SK-N-MC (cell line): ENCODE measurements at regions not wholly inside any gene's neighbourhood (a gene's known extent, or its start where the extent isn't known, plus 50 kb on each side); places are given as distances from the start of the nearest gene placed in this dataset.

Source experiments
- DNase-seq: peaks from one replicate; pipeline ENCODE4 v3.0.0-alpha.2; 2011; ENCODE audit warnings: low read depth, low spot score
- H3K27ac ChIP-seq: fragments of 200-600 bp; sonication (generic); 2 replicates; pipeline ENCODE4 v1.5.1; 2016; ENCODE audit warnings: mixed run types
- H3K36me3 ChIP-seq: fragments of 200-600 bp; sonication (generic); 2 replicates; pipeline ENCODE4 v1.6.1; 2017; ENCODE audit warnings: antibody characterized with exemption, low read length, mixed read lengths; ENCODE audit not compliant: insufficient read depth
- H3K4me3 ChIP-seq: fragments of 200-600 bp; sonication (generic); 2 replicates; pipeline ENCODE4 v1.5.1; 2016
- H3K9ac ChIP-seq: fragments of 200-600 bp; sonication (generic); 2 replicates; pipeline ENCODE4 v1.8.0; 2017; ENCODE audit warnings: mixed run types, mixed read lengths; ENCODE audit not compliant: insufficient read length
- H3K9me3 ChIP-seq: fragments of 200-600 bp; sonication (generic); 2 replicates; pipeline ENCODE4 v1.6.1; 2017; ENCODE audit warnings: low read depth, mild to moderate bottlenecking, antibody characterized with exemption, low read length, moderate library complexity, mixed read lengths
- EZH2 ChIP-seq: fragments of 200-600 bp; sonication (generic); IDR thresholded peaks from one replicate; pipeline ENCODE4 v1.6.1; 2017; ENCODE audit warnings: antibody characterized with exemption
- FOXP2 ChIP-seq: optimal IDR thresholded peaks from 2 replicates; pipeline ENCODE3; 2011; ENCODE audit warnings: mild to moderate bottlenecking, moderate library complexity; ENCODE audit not compliant: insufficient read depth; ENCODE audit errors: extremely low read length, control extremely low read depth
- POLR2AphosphoS5 ChIP-seq: IDR thresholded peaks from 2 replicates; pipeline ENCODE4 v1.6.1; 2012; ENCODE audit warnings: mild to moderate bottlenecking, low read depth, low read length, borderline replicate concordance

- DNase-seq = no peak
- Histone ChIP-seq H3K27ac (no peak overlapping the region), H3K36me3 (no peaks in the 10 kb centered on the region), H3K9me3 (no peaks in the 10 kb centered on the region), H3K9ac (no peak overlapping the region), H3K4me3 (no peak overlapping the region)
- TF ChIP-seq EZH2 = no peak
- no peak for TF ChIP-seq POLR2AphosphoS5
- TF ChIP-seq FOXP2 = no peak
Observed at GRCh38 chr9:113660196-113660595, 196.7 kb downstream of the RGS3 start.

GRCh38 chr9:113661074-113661473 is 197.5 kb downstream of the RGS3 start:
- no peak for TF ChIP-seq EZH2
- TF ChIP-seq POLR2AphosphoS5 = no peak
- TF ChIP-seq FOXP2 = no peak
- Histone ChIP-seq H3K27ac (no peak overlapping the region), H3K9ac (no peak overlapping the region), H3K9me3 (no peaks in the 10 kb centered on the region), H3K4me3 (no peak overlapping the region), H3K36me3 (no peaks in the 10 kb centered on the region)
- DNase-seq = no peak

GRCh38 chr9:113664181-113664875 is 200.8 kb downstream of the RGS3 start:
- no peak overlapping the region for H3K9ac ChIP-seq
- no peak overlapping the region for H3K4me3 ChIP-seq
- no peaks in the 10 kb centered on the region for H3K36me3 ChIP-seq
- TF ChIP-seq POLR2AphosphoS5 (no peak), FOXP2 (no peak), EZH2 (no peak)
- H3K27ac ChIP-seq = no peak overlapping the region
- no peaks in the 10 kb centered on the region for H3K9me3 ChIP-seq
- no peak for DNase-seq

- no peak for DNase-seq
Observed at GRCh38 chr9:113665064-113665463, 201.5 kb downstream of the RGS3 start.

GRCh38 chr9:113665756-113666155 is 202.2 kb downstream of the RGS3 start:
- Histone ChIP-seq H3K4me3 (no peak overlapping the region), H3K36me3 (no peaks in the 10 kb centered on the region), H3K9me3 (no peaks in the 10 kb centered on the region), H3K27ac (no peak overlapping the region), H3K9ac (no peak overlapping the region)
- DNase-seq = no peak
- no peak for TF ChIP-seq POLR2AphosphoS5
- no peak for TF ChIP-seq EZH2
- TF ChIP-seq FOXP2 = no peak

More at GRCh38 chr9:113665064-113665463, 201.5 kb downstream of the RGS3 start:
- Histone ChIP-seq H3K4me3 (no peak overlapping the region), H3K9me3 (no peaks in the 10 kb centered on the region), H3K9ac (no peak overlapping the region), H3K27ac (no peak overlapping the region), H3K36me3 (no peaks in the 10 kb centered on the region)
- TF ChIP-seq FOXP2 = no peak
- no peak for TF ChIP-seq EZH2
- no peak for TF ChIP-seq POLR2AphosphoS5

GRCh38 chr9:113668061-113668460 is 204.5 kb downstream of the RGS3 start:
- Histone ChIP-seq H3K27ac (peak overlapping the region; percentile 96), H3K9me3 (no peaks in the 10 kb centered on the region), H3K9ac (peak overlapping the region; percentile 54), H3K4me3 (peak overlapping the region; percentile 62), H3K36me3 (no peaks in the 10 kb centered on the region)
- TF ChIP-seq EZH2 (no peak), POLR2AphosphoS5 (no peak; the same call in 1 of the 2 replicates), FOXP2 (no peak)
- DNase-seq = peak; percentile 94

- Histone ChIP-seq H3K4me3 (no peak overlapping the region), H3K36me3 (no peaks in the 10 kb centered on the region), H3K9ac (no peak overlapping the region), H3K9me3 (no peaks in the 10 kb centered on the region), H3K27ac (peak overlapping the region; percentile 53)
- DNase-seq = no peak
- no peak for TF ChIP-seq FOXP2
- TF ChIP-seq EZH2 = no peak
Observed at GRCh38 chr9:113669522-113670115, 206.1 kb downstream of the RGS3 start.

GRCh38 chr9:113673726-113674125 is 202.4 kb upstream of the ZNF618 start:
- no peak for DNase-seq
- Histone ChIP-seq H3K4me3 (no peak overlapping the region), H3K9ac (no peak overlapping the region), H3K36me3 (no peaks in the 10 kb centered on the region), H3K9me3 (no peaks in the 10 kb centered on the region), H3K27ac (no peak overlapping the region)
- TF ChIP-seq POLR2AphosphoS5 (no peak), EZH2 (no peak)
